MCF 10A (cell line): ENCODE measurements at regions not wholly inside any gene's neighbourhood (a gene's known extent, or its start where the extent isn't known, plus 50 kb on each side); places are given as distances from the start of the nearest gene placed in this dataset.

Source experiments
- BruUV-seq: library from RNA; stranded (reverse); fragments of 400-500 nt; replicated peaks from 2 replicates; lab custom pipeline; 2021; lab: Mats Ljungman, UMichigan
- CTCF ChIA-PET: fragments of 300-600 bp; sonication (Branson Sonifier 250); formaldehyde crosslinking; extraction: SDS; loops from one replicate; lab custom pipeline; 2021; ENCODE audit warnings: antibody characterized with exemption, inconsistent platforms; lab: Yijun Ruan, JAX
- POLR2A ChIA-PET: fragments of 300-600, 350-650 bp; sonication (Branson Sonifier 250); formaldehyde crosslinking; extraction: SDS; loops from one replicate; lab custom pipeline; 2020; ENCODE audit warnings: antibody characterized with exemption, inconsistent platforms; lab: Yijun Ruan, JAX
- DNase-seq: peaks from one replicate; pipeline ENCODE4 v3.0.0-alpha.2; 2018; ENCODE audit not compliant: unreplicated experiment
- H3K27ac Mint-ChIP-seq: one replicate; pipeline ENCODE4 v1.8.0; 2022; ENCODE audit warnings: mild to moderate bottlenecking, low read depth, mixed read lengths; ENCODE audit not compliant: unreplicated experiment
- H3K27me3 Mint-ChIP-seq: one replicate; pipeline ENCODE4 v1.8.0; 2022; ENCODE audit warnings: mixed read lengths; ENCODE audit not compliant: insufficient read depth, unreplicated experiment
- H3K36me3 Mint-ChIP-seq: one replicate; pipeline ENCODE4 v1.8.0; 2022; ENCODE audit warnings: mild to moderate bottlenecking, moderate library complexity, mixed read lengths; ENCODE audit not compliant: insufficient read depth, unreplicated experiment
- H3K4me1 Mint-ChIP-seq: one replicate; pipeline ENCODE4 v1.8.0; 2022; ENCODE audit warnings: mixed read lengths; ENCODE audit not compliant: insufficient read depth, unreplicated experiment
- H3K4me3 Mint-ChIP-seq: one replicate; pipeline ENCODE4 v1.8.0; 2022; ENCODE audit warnings: mild to moderate bottlenecking, moderate library complexity, mixed read lengths; ENCODE audit not compliant: unreplicated experiment
- H3K9me3 Mint-ChIP-seq: one replicate; pipeline ENCODE4 v1.8.0; 2022; ENCODE audit warnings: mixed read lengths; ENCODE audit not compliant: unreplicated experiment
- intact Hi-C: fragments of 100-400 bp; cut with micrococcal nuclease; formaldehyde crosslinking; loops from 2 replicates; pipeline ENCODE4 v1.14.1; 2022
- TF ChIP-seq, protein P1 (sequence below): fragments of 200-600 bp; IDR thresholded peaks from one replicate; pipeline ENCODE4 v1.8.0; 2022; ENCODE audit warnings: antibody characterized with exemption, mild to moderate bottlenecking; ENCODE audit not compliant: unreplicated experiment

DNA sequence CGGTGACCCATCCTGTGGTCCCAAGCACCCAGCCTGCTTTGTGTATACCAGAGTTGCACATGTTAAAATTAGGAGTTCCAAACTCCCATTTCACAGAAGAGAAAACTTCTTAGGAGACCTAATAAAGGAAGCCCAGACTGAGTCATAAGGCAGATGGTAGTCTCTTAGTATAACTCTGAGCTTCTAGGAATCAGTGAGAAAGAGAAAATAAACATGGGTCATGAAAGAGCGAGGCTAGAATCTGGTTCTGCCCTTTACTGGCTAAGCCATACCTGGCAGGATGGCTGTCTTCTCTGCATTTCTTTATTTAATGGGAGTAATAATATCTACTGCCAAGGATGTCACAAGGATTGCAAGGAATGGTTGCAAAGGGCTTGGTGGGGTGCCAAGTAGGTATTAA is 101.2 kb upstream of the TRIB2 start:
- BruUV-seq: no TSS peak

DNA sequence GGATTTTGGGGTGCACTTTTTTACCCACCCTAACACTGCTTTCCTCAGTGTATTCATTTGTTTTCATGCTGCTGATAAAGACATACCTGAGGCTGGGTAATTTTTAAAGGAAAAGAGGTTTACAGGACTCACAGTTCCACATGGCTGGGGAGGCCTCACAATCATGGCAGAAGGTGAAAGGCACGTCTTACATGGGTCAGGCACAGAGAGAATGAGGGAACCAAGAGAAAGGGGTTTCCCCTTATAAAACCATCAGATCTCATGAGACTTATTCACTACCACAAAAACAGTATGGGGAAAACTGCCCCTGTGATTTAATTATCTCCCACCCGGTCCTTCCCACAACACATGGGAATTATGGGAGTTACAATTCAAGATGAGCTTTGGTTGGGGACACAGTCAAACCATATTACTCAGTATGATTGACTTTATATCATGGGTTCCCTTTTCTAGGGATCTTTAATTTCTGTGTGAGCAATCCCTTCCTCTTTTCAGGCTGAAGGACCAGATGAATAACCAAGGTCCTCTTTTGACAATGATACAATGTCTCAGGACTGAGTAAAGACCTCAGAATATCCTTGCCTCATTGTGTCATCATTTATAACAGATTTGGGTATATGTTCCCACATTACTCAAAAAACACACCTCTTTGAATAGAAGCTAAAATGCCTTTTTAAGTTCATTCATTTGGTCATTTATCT is 100.1 kb upstream of the TRIB2 start:
- peaks cover 15% of the 10 kb centered on the region for H3K4me1 Mint-ChIP-seq
- intact Hi-C loops: no loop called here
- POLR2A ChIA-PET: no interaction called here
- DNase-seq: no peak
- no peaks in the 10 kb centered on the region for H3K9me3 Mint-ChIP-seq
- no peaks in the 10 kb centered on the region for H3K27me3 Mint-ChIP-seq
- no peaks in the 10 kb centered on the region for H3K36me3 Mint-ChIP-seq
- no peak overlapping the region for H3K4me3 Mint-ChIP-seq
- CTCF ChIA-PET: no interaction called here
- TF ChIP-seq, protein P1, sequence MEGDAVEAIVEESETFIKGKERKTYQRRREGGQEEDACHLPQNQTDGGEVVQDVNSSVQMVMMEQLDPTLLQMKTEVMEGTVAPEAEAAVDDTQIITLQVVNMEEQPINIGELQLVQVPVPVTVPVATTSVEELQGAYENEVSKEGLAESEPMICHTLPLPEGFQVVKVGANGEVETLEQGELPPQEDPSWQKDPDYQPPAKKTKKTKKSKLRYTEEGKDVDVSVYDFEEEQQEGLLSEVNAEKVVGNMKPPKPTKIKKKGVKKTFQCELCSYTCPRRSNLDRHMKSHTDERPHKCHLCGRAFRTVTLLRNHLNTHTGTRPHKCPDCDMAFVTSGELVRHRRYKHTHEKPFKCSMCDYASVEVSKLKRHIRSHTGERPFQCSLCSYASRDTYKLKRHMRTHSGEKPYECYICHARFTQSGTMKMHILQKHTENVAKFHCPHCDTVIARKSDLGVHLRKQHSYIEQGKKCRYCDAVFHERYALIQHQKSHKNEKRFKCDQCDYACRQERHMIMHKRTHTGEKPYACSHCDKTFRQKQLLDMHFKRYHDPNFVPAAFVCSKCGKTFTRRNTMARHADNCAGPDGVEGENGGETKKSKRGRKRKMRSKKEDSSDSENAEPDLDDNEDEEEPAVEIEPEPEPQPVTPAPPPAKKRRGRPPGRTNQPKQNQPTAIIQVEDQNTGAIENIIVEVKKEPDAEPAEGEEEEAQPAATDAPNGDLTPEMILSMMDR: no peak
- H3K27ac Mint-ChIP-seq: no peak overlapping the region
- BruUV-seq: no TSS peak

More for the DNA sequence above, 101.2 kb upstream of the TRIB2 start:
- Mint-ChIP-seq H3K27me3 (no peaks in the 10 kb centered on the region), H3K36me3 (no peaks in the 10 kb centered on the region), H3K9me3 (no peaks in the 10 kb centered on the region), H3K4me3 (no peak overlapping the region), H3K4me1 (peaks cover 12% of the 10 kb centered on the region), H3K27ac (no peak overlapping the region)
- TF ChIP-seq, protein P1: no peak
- POLR2A ChIA-PET: no interaction called here
- intact Hi-C loops: no loop called here
- DNase-seq: no peak
- CTCF ChIA-PET: no interaction called here

DNA sequence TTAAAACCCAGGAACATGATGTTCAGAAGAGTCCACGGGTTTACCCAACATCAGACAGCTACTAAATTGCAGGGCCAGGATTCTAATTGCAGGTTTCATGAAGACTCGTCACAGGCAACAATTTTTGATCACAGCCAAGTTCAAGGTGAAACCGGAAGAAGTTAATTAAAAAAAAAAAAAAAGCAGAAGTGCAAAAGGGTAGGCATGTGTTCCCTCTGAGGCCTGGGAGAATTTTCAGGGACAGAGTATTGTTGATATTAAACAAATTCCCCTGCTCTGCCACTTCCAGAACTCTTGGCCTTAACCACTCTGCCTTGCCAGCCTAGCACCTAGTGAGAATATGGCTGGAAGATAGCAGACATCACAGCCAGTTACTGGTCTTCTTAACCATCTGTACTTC is 99.4 kb upstream of the TRIB2 start:
- Mint-ChIP-seq H3K4me3 (no peak overlapping the region), H3K9me3 (no peaks in the 10 kb centered on the region), H3K4me1 (peaks cover 15% of the 10 kb centered on the region), H3K27me3 (no peaks in the 10 kb centered on the region), H3K27ac (no peak overlapping the region), H3K36me3 (no peaks in the 10 kb centered on the region)
- TF ChIP-seq, protein P1: no peak
- no TSS peak for BruUV-seq
- POLR2A ChIA-PET: no interaction called here
- DNase-seq: no peak
- intact Hi-C loops: no loop called here
- CTCF ChIA-PET: no interaction called here

DNA sequence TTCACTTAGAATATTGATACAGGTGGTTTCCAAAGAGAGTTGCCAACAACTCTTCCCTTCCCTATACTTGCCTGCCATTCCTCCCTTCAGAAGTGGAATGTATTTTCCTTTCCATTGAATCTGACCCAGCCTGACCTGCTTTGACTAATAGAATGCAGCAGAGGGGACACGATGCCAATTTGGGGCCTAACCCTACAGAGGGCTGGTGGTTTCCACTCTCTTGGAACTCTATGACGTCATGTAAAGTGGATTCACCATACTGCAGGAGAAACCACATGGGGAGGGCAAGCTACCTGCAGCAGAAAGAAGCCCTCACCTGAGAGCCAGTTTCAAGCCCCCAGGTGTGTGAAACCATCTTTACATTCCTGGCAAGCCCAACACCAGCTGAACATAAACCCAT is 98.9 kb upstream of the TRIB2 start:
- Mint-ChIP-seq H3K4me3 (no peak overlapping the region), H3K4me1 (peaks cover 15% of the 10 kb centered on the region), H3K27me3 (no peaks in the 10 kb centered on the region), H3K36me3 (no peaks in the 10 kb centered on the region), H3K9me3 (no peaks in the 10 kb centered on the region), H3K27ac (no peak overlapping the region)
- ChIA-PET POLR2A (no interaction called here), CTCF (no interaction called here)
- TF ChIP-seq, protein P1: no peak
- DNase-seq: no peak
- intact Hi-C loops: no loop called here
- no TSS peak for BruUV-seq
